Endothelial cell of umbilical vein (primary cell): ENCODE measurements at regions not wholly inside any gene's neighbourhood (a gene's known extent, or its start where the extent isn't known, plus 50 kb on each side); places are given as distances from the start of the nearest gene placed in this dataset.

Experiments used
- BruUV-seq: library from RNA; stranded (reverse); fragments of 400-500 nt; replicated peaks from 2 replicates; lab custom pipeline; 2021; lab: Mats Ljungman, UMichigan
- CTCF ChIA-PET: fragments of 300-600, 350-600 bp; sonication (Branson Sonifier 250); formaldehyde crosslinking; loops from one replicate; lab custom pipeline; 2021; ENCODE audit warnings: antibody characterized with exemption, inconsistent platforms; lab: Charles Lee
- POLR2A ChIA-PET: fragments of 300-600, 350-600 bp; sonication (Branson Sonifier 250); formaldehyde crosslinking; loops from one replicate; lab custom pipeline; 2021; ENCODE audit warnings: antibody characterized with exemption, inconsistent platforms; lab: Charles Lee
- DNase-seq: peaks from one replicate; pipeline ENCODE4 v3.0.0-alpha.2; 2011; ENCODE audit warnings: low read depth, low spot score
- FAIRE-seq: peaks from 2 replicates; lab custom pipeline; 2011; peaks lifted over from hg19 to GRCh38; lab: Jason Lieb, UNC
- H2AFZ ChIP-seq: 2 replicates; pipeline ENCODE4 v1.6.0; 2012; ENCODE audit warnings: low read depth, low read length, control low read depth, inconsistent platforms
- H3K27ac ChIP-seq: 2 replicates; pipeline ENCODE4 v1.5.1; 2011; ENCODE audit warnings: low read depth, mild to moderate bottlenecking, control low read depth, low read length, moderate library complexity; ENCODE audit not compliant: insufficient read depth
- H3K27me3 ChIP-seq, 2 experiments: 2 replicates each; pipeline versions ENCODE4 v1.6.0 to v1.6.1; 2011; ENCODE audit warnings: low read length in 2 of 2, mixed read lengths in 1 of 2; ENCODE audit not compliant: control insufficient read depth in 2 of 2, insufficient read depth in 2 of 2
- H3K36me3 ChIP-seq, 2 experiments: 2 replicates in 1 of 2; 3 replicates in 1 of 2; pipeline ENCODE4 v1.5.1; 2011; ENCODE audit warnings: low read length in 2 of 2, mild to moderate bottlenecking in 1 of 2, moderate library complexity in 1 of 2; ENCODE audit not compliant: control insufficient read depth in 2 of 2, insufficient read depth in 2 of 2; ENCODE audit errors: extremely low read depth in 1 of 2
- H3K4me1 ChIP-seq: 3 replicates; pipeline ENCODE4 v1.5.1; 2011; ENCODE audit warnings: mild to moderate bottlenecking, low read length; ENCODE audit not compliant: control insufficient read depth, insufficient read depth; ENCODE audit errors: extremely low read depth
- H3K4me2 ChIP-seq: 2 replicates; pipeline ENCODE4 v1.6.1; 2011; ENCODE audit warnings: low read length, control low read depth, mixed read lengths; ENCODE audit not compliant: insufficient read depth
- H3K4me3 ChIP-seq, 3 experiments: fragments of 200-600 bp in 1 of 3; sonication (generic), shearing (Covaris generic) in 1 of 3; replicated peaks in 1 of 3; 2 replicates each; pipeline ENCODE4 v1.5.1; 2011 to 2016; ENCODE audit warnings: control low read depth in 3 of 3, low read length in 3 of 3, mild to moderate bottlenecking in 2 of 3, inconsistent platforms in 1 of 3, low read depth in 1 of 3, moderate library complexity in 1 of 3; ENCODE audit not compliant: insufficient read depth in 1 of 3
- H3K79me2 ChIP-seq: 2 replicates; pipeline ENCODE4 v1.6.0; 2012; ENCODE audit warnings: low read length, inconsistent platforms; ENCODE audit not compliant: control insufficient read depth, insufficient read depth
- H3K9ac ChIP-seq: replicated peaks from 2 replicates; pipeline ENCODE3; 2011; ENCODE audit warnings: low read length, control low read depth; ENCODE audit not compliant: insufficient read depth; ENCODE audit errors: extremely low read depth
- H3K9me1 ChIP-seq: replicated peaks from 3 replicates; pipeline ENCODE4 v1.6.0; 2011; ENCODE audit warnings: mild to moderate bottlenecking, low read length; ENCODE audit not compliant: control insufficient read depth, insufficient read depth; ENCODE audit errors: extremely low read depth
- H3K9me3 ChIP-seq: replicated peaks from 2 replicates; pipeline ENCODE4 v1.5.1; 2012; ENCODE audit warnings: low read length, inconsistent platforms; ENCODE audit not compliant: control insufficient read depth, insufficient read depth
- H4K20me1 ChIP-seq: replicated peaks from 2 replicates; pipeline ENCODE3; 2011; ENCODE audit warnings: mild to moderate bottlenecking, low read length; ENCODE audit not compliant: control insufficient read depth, insufficient read depth; ENCODE audit errors: extremely low read depth
- CTCF ChIP-seq, 2 donors: IDR thresholded peaks; 1 replicate in 1 of 2; 2 replicates in 1 of 2; pipeline ENCODE4 v1.5.1; 2011; ENCODE audit warnings: low read length in 2 of 2, mild to moderate bottlenecking in 2 of 2, moderate library complexity in 2 of 2, control low read depth in 1 of 2, inconsistent platforms in 1 of 2, low read depth in 1 of 2; ENCODE audit not compliant: insufficient read depth in 1 of 2; ENCODE audit errors: extremely low read depth in 1 of 2
- EZH2 ChIP-seq: IDR thresholded peaks from 2 replicates; pipeline ENCODE4 v1.6.1; 2012; ENCODE audit warnings: borderline replicate concordance, low read depth, mild to moderate bottlenecking, moderate library complexity, low read length, inconsistent platforms; ENCODE audit not compliant: severe bottlenecking
- FOS ChIP-seq: IDR thresholded peaks from 2 replicates; pipeline ENCODE4 v1.6.1; 2011; ENCODE audit warnings: mild to moderate bottlenecking, low read length, moderate library complexity, borderline replicate concordance; ENCODE audit not compliant: insufficient read depth
- GATA2 ChIP-seq: IDR thresholded peaks from 2 replicates; pipeline ENCODE4 v1.7.0; 2011; ENCODE audit warnings: low read depth, mild to moderate bottlenecking, moderate library complexity, mixed read lengths, low read length; ENCODE audit not compliant: insufficient read length, insufficient read depth
- JUN ChIP-seq: IDR thresholded peaks from 2 replicates; pipeline ENCODE4 v1.6.1; 2011; ENCODE audit warnings: borderline replicate concordance, low read depth; ENCODE audit not compliant: insufficient read length, insufficient read depth
- MAX ChIP-seq: IDR thresholded peaks from 2 replicates; pipeline ENCODE4 v1.6.1; 2011; ENCODE audit not compliant: insufficient read depth, insufficient read length
- MYC ChIP-seq: IDR thresholded peaks from one replicate; pipeline ENCODE4 v1.6.1; 2011; ENCODE audit warnings: mild to moderate bottlenecking, low read depth, low read length
- POLR2A ChIP-seq: IDR thresholded peaks from 2 replicates; pipeline ENCODE4 v1.6.1; 2012; ENCODE audit warnings: low read depth, mild to moderate bottlenecking, control low read depth, low read length
- POLR2AphosphoS5 ChIP-seq: IDR thresholded peaks from 2 replicates; pipeline ENCODE4 v1.6.1; 2012; ENCODE audit warnings: low read depth, mild to moderate bottlenecking, control low read depth, low read length, moderate library complexity; ENCODE audit not compliant: insufficient read depth
- dilution Hi-C: fragments of 300-500 bp; cut with MboI; formaldehyde crosslinking; loops from one replicate; pipeline ENCODE4 v1.15.0; 2019; ENCODE audit warnings: low sequenced_read_pairs; ENCODE audit not compliant: extremely low pct_ligation_motif_present
- intact Hi-C: fragments of 100-400 bp; cut with micrococcal nuclease; formaldehyde crosslinking; loops from one replicate; pipeline ENCODE4 v1.10.0; 2022

- H3K27me3 ChIP-seq, result no peaks in the 10 kb centered on the region
- no peaks in the 10 kb centered on the region for H4K20me1 ChIP-seq
- intact Hi-C loops (no loop called here), dilution Hi-C loops (no loop called here)
- FAIRE-seq, result no peak
- no peak for TF ChIP-seq EZH2
- no peak for TF ChIP-seq CTCF (IDR thresholded peaks at IDR 0.05; ENCODE audit: extremely low read depth in 1 of 2, insufficient read depth in 1 of 2, low read depth in 1 of 2, low read length in 2 of 2)
- no peaks in the 10 kb centered on the region for H3K36me3 ChIP-seq
- no peak overlapping the region for H3K4me2 ChIP-seq
- H3K9ac ChIP-seq, result no peak overlapping the region
- BruUV-seq, result no TSS peak
- no peak overlapping the region for H3K4me3 ChIP-seq
- H3K27ac ChIP-seq, result no peak overlapping the region
- H2AFZ ChIP-seq, result no peak overlapping the region
- H3K4me1 ChIP-seq, result no peaks in the 10 kb centered on the region
- no peak for DNase-seq
- H3K79me2 ChIP-seq, result no peaks in the 10 kb centered on the region
- ChIA-PET POLR2A (no interaction called here), CTCF (no interaction called here)
- H3K9me3 ChIP-seq, result no peaks in the 10 kb centered on the region
- H3K9me1 ChIP-seq, result no peaks in the 10 kb centered on the region
These were observed 573.8 kb upstream of the NOX3 start for GRCh38 chr6:156029286-156029985.

GRCh38 chr6:156028335-156029131 is 572.9 kb upstream of the NOX3 start:
- Histone ChIP-seq H3K4me3 (no peak overlapping the region), H3K9me3 (no peaks in the 10 kb centered on the region), H3K4me2 (no peak overlapping the region), H3K9me1 (no peaks in the 10 kb centered on the region), H3K27me3 (no peaks in the 10 kb centered on the region), H4K20me1 (no peaks in the 10 kb centered on the region), H3K36me3 (no peaks in the 10 kb centered on the region), H3K79me2 (no peaks in the 10 kb centered on the region), H3K27ac (no peak overlapping the region), H2AFZ (peak overlapping the region; percentile 34), H3K9ac (no peak overlapping the region), H3K4me1 (no peaks in the 10 kb centered on the region)
- BruUV-seq, result no TSS peak
- TF ChIP-seq POLR2AphosphoS5, result no peak
- TF ChIP-seq MYC, result no peak
- no peak for TF ChIP-seq CTCF (IDR thresholded peaks at IDR 0.05; ENCODE audit: extremely low read depth in 1 of 2, insufficient read depth in 1 of 2, low read depth in 1 of 2, low read length in 2 of 2)
- TF ChIP-seq EZH2, result no peak
- TF ChIP-seq GATA2, result no peak
- no peak for TF ChIP-seq POLR2A
- no peak for TF ChIP-seq MAX
- TF ChIP-seq FOS, result no peak
- no peak for TF ChIP-seq JUN
- ChIA-PET POLR2A (no interaction called here), CTCF (no interaction called here)
- dilution Hi-C loops (no loop called here), intact Hi-C loops (no loop called here)
- no peak for FAIRE-seq
- DNase-seq, result peak; percentile 31
